GM18873 (cell line): ENCODE measurements at regions not wholly inside any gene's neighbourhood (a gene's known extent, or its start where the extent isn't known, plus 50 kb on each side); places are given as distances from the start of the nearest gene placed in this dataset.
"Not testable (repeated sequence)": the region's sequence is repeated elsewhere in the genome, so short reads cannot be mapped to it uniquely, and the experiment has no call there.

Source experiments
- ATAC-seq: cut with Tn5 transposase; IDR thresholded peaks from one replicate; pipeline ENCODE4 v1.9.1; 2021; ENCODE audit warnings: mild to moderate bottlenecking, moderate library complexity, moderate number of reproducible peaks; ENCODE audit not compliant: unreplicated experiment, low FRiP score

DNA sequence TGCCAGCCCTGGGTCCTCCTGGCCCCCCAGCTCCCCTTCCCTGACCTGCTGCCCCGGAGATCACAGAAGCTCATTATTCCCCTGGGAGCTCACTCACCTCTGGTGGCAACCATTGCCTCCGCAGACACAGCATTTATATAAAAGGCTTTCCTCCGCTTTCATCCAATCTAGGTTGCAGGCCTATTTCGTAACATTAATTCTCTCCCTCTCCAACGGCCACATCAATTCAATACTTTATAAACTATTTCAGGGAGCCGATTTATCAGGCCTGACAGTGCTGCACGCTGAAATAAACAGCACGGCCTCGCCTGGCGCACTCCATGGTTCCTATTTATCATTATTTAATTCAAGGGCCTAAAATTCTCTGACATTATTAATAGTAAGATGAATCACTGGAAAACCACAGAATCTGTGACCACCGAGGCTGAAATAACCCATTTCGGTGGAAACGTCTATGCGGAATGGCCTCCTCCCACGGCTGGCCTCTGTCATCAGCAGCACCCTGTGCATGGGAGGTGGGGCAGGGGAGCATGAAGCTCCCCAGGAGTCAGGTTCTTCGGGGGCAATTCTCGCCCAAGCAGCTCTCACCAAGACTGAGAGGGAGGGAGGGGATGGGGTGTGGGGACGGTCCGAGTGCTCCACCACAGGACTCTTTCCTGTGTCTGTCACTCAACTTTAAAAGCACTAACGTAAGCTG is 249.3 kb upstream of the PFKP start:
- ATAC-seq: no peak

GRCh38 chr10:2813693-2814092 is 253.7 kb upstream of the PFKP start:
- no peak for ATAC-seq

DNA sequence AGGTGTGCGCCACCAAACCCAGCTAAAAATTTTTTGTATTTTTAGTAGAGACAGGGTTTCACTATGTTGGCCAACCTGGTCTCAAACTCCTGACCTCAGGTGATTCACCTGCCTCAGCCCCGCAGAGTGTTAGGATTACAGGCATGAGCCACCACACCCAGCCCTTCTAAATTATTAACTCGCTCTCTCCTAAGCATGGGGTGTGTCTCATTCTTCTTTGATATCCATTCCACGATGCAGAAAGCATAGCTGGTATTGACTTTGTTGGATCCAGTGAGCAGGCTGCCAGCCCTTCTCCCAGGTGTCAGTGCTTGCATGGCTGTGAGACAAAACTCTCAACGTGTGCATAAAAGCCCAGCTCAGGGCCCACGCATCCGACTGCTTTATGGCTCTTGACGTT is 254.1 kb upstream of the PFKP start:
- no peak for ATAC-seq

GRCh38 chr10:2812631-2813030 is 254.7 kb upstream of the PFKP start:
- ATAC-seq: no peak

DNA sequence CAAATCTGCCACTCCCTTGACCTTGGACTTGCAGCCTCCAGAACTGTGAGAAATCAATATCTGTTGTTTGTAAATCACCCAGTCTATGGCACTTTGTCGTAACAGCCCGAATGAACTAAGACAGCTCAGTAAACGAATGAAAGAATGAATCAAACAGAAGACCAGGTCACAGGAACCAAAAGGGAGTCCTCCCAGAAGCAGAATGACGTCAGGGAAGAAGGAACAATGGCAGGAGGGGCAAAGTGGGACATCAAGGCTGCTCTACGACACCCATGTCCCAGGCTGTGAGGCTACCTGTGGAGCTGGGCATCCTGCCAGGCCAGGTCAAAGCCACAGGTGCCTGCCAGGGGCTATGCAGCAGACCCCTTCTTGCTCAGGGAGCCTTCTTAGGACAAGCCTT is 267.2 kb upstream of the PFKP start:
- no peak for ATAC-seq

DNA sequence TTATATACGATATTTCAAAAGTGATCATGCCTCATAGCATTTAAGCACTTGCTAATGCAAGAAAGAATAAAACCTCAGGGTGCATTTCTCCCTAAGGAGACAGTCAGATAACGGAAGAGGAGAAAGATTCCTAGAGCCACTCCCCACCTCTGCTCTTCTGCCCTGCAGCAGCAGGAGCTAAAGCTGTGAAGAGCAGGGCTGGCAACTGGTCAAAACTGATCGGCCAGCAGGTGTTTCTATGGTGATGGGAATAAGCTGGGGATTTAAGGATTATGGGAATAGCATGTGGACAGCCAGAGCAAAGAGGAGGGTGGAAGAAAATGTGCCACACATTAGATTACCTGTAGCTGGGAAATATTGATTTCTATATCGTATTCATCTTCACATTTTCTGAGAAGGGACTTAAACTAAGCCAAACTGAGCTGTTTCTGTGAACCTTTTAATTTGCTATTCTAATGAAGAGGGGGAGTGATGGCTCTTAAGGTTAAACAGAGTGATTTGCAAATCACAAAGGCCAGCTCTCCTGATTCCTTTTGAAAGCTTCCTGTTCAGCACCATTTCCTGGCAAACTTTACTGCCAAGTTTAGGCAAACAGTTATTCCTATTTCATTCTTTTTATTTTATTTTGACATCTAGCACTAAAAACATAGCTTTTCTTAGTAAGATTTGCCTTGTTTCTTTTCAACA is 268.9 kb upstream of the PFKP start:
- no peak for ATAC-seq

GRCh38 chr10:2791774-2792443 is 275.4 kb upstream of the PFKP start:
- no peak for ATAC-seq

DNA sequence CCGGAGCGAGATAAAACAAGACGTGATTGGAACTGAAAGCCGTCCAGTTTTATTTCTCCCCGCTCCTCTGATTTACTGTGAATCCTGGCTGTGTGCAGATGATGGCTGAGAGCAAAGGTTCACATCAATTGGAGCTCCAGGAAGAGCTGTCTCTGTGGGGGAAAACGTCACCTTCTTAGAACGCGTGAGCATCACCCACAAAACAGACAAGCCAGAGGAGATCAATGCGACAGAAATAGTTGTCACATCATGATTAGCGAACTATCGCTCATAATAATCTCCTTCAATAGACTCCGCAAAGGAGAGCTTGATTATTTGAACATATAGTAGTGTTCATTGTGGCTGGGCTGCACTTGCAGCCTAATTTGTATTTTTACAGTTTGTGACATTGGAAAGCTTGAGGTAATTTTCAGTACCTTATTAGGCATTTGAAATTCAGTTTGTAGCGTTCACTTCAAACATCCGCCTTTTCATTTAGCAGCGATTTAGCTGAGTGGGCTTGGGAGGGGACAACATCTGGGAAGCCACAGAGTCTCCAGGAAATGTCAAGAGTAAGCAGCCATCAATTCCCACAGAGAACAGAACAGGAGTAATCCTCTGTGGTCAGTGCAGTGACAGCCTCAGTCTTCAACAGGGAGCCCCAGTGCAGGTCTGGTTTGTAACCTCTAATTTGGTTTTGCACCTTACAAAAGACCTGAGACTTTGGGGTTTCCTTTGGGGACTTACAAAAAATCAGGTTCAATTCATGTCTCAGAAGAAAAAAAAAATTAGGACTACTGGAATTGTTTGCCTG is 276.8 kb upstream of the PFKP start:
- ATAC-seq: no peak

DNA sequence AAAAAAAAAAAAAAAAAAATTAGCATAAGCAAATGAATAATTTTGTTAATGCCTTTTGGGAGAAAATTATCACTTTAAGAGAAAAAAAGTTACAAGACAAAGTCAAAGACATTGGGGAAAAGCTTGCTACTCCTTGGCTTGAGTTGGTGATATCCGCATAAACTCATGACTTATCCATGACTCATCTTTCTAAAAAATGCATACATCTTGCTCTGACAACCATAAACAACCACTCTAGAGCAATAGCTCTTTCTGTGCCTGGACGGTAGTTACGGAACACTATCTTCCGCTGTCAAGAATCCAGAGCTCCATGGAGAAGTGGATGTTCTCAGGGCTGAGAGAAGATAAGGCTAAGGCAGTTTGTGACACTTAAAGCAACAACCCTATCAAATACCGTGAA is 281.1 kb upstream of the PFKP start:
- no peak for ATAC-seq

- no peak for ATAC-seq
Observed at GRCh38 chr10:2784766-2785165, 282.6 kb upstream of the PFKP start.

DNA sequence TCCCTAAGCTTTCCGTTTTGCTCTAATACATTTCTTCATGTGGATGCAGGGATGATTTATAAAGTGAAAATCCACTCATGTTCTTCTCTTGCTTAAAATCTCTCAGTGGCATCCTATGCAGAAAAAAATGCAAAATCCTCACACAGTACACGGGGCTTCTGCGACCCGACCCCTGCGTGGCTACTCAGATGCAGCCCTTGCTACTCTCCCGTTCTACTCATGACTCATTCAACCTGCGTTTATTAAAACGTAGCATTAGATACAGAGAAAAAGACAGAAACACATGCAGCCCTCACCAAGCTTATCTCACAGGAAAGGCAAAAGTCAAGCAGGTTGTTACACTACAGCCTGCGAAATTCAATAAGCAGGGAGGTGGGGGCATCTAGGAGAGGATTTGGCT is 284.4 kb upstream of the PFKP start:
- no peak for ATAC-seq

DNA sequence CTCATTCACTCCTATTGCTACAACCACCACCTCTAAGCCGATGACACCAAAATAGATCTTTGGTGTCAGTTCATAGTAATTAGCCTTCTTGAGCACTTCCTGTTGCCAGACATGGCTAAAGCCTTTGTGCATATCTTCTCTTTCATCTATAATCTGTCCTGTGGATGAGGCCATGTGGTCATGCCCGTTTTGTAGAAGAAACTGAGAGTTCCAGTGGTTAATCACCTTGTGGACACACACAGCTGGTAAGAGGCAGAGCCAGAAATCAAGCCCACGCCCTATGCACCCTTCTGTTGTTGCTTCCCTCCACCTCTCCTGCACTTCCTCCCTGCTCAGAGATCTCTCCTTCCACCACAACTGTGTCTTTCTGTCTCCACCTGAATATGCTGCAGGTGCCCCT is 285.1 kb upstream of the PFKP start:
- no peak for ATAC-seq

DNA sequence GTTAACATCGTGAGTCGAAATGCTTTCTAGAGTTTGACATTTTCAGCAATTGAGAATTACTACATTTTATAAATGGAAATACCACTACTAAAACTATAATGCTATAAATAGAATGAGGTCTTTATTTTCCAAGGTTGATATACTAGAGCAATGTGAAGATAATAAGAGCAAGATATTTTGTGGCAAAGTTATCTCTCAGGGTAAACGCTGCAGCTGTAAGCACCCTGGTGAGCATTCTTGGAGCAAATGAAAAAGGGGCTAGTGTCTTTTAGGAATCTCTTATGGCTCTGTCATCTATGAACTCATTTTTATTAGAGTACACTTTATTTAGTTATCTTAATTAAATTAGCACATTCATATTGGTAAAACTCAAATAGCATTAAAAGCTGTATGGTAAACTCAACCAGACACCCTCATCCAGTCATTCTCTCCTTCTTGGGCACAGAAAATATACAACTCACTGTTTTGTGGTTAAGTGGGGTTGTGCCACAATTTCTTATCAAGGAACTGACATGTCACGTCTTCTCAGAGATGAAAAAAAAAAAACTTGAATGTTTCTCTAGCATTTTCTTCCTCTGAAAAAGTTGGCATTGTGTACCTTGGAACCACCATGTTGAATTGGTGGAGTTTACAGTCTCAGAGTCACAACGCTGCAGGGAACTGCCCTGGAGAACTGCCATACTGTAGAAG is 289.5 kb upstream of the PFKP start:
- no peak for ATAC-seq

DNA sequence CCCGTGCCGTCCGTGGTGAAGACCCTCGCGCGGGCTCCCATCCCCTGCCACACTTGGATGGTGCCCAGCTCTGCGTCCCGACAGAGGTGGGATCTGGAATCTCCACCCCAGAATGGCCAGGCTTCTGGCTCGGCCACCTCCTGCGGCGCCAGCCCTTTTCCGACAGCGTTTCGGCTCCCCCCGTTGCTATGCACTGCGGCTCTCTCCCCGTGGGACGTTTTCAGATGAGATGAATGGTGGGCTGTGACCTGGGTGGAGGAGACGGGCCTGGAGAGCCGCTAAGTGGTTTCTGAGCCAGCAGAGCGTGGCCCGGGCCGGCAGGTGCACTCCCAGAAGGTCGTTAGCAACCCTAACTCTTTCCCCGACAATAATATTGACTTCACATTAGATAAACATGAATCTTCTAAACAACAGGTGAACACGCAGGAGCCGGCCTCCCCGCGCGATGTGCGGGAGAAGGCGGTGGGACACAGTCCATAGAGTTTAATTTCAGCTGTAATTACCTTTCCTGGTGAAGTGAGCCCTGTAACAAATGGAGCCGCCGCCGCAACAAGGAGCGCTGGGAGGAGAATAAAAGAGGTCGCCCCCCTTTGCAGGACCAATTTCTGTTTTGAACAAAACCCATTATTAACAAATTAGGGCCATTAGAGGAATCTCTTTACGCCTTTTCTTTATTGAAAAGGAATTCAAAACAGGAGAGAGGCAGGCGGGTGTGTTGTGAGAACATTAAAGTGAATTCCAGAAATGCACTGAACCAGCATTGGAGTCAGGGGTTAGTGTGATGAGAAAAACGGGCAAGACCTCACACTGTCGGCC is 294.3 kb upstream of the PFKP start:
- no peak for ATAC-seq

- no peak for ATAC-seq
Observed at GRCh38 chr10:2772135-2772534, 295.2 kb upstream of the PFKP start.

- not testable (repeated sequence) for ATAC-seq
Observed at GRCh38 chr10:2767293-2767692, 300.1 kb upstream of the PFKP start.

GRCh38 chr10:2761971-2762370 is 305.4 kb upstream of the PFKP start:
- no peak for ATAC-seq

GRCh38 chr10:2761311-2761710 is 306.0 kb upstream of the PFKP start:
- ATAC-seq: no peak

GRCh38 chr10:2760736-2761135 is 306.6 kb upstream of the PFKP start:
- no peak for ATAC-seq

DNA sequence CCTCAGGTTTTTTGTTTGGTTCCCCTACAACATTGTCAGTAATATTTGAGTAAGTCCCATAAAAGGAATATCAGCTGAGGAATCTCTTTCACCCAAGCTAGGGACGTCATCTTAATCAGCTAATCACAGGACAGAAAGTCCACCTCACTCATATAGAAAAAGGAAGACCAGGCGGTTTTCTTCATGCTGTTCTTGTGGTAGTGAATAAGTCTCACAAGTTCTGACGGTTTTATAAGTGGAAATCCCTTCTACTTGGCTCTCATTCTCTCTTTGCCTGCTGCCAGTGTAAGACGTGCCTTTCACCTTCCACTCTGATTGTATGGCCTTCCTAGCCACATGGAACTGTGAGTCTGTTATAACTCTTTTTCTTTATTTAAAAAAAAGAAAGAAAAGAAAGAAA is 308.1 kb upstream of the PFKP start:
- no peak for ATAC-seq
